ENCODE measurements at regions not wholly inside any gene's neighbourhood (a gene's known extent, or its start where the extent isn't known, plus 50 kb on each side); places are given as distances from the start of the nearest gene placed in this dataset.
A peak's percentile ranks its signal among the peaks of the same experiment; 100 is the strongest.

DNA sequence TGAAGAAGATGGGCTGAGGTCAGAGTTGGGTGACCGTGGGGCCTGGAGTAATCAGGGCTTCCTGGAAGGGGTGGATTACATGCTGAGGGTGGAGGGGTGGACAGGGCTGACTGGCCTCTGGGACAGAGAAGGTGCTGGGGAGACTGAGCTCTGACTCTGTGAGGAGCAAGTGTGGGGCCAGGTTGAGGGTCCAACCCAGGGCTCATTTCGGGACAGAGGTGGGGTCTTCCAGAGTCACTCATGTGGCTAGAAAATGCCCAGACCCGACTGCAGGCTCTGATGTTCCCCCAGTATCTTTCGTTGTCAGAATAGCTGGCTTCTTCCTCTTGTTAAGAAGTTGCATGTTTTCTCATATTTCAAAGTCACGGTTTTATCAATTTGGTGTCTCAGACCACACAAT is 311.8 kb downstream of the PTPRU start:
- DNase-seq = no peak

- DNase-seq = no peak
These were observed 311.0 kb downstream of the PTPRU start for GRCh38 chr1:29547300-29547699.

DNA sequence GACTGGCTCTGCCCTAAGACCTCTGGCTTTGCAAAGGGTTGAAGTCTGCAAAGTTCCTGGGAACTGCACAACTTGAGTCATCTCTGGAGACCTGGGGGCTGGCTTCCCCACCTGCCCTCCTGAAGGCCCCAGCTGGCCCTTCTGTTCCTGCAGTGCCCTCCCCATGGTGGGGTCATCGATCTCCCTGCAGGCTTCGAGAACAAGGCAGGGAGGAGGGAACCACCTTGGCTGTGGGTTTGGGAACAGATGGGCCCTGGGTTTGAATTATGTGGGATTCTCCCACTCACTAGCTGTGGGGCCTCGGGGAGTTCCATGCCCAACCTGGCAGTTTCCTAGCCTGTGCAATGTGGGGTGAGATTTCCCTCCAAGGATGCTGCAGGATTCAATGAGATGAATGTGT is 310.2 kb downstream of the PTPRU start:
- no peak for DNase-seq

GRCh38 chr1:29544406-29544805 is 308.1 kb downstream of the PTPRU start:
- DNase-seq = no peak

GRCh38 chr1:29543586-29543985 is 307.3 kb downstream of the PTPRU start:
- no peak for DNase-seq

- DNase-seq = peak; percentile 52
These were observed 306.2 kb downstream of the PTPRU start for GRCh38 chr1:29542548-29542947.

GRCh38 chr1:29541631-29542030 is 305.3 kb downstream of the PTPRU start:
- no peak for DNase-seq

DNA sequence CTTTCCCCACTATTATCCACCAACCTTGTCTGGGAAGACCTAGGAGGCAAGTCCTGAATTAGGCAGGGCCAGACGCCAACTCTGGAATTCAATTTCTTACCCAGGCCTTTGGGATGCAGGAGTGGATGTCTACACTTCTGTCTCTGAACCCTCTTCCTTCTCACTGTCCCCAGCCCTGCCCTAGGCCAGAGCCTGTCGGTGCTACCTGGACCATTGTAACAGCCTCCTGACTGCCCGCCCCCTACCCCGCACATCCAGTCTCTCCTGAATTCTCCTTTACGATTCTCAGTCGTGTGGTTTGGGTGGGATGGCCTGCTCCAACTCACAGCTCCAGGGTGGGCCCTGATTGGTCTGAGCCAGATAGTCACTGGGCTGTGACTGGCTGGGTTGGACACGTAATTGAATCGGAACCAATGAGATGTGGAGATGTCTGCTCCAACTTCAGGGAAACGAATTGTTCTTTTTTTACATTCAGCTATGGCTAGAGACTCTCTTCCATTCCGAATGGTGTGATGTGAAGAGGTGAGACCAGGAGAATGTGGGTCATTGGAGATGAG is 304.6 kb downstream of the PTPRU start:
- no peak for DNase-seq

DNA sequence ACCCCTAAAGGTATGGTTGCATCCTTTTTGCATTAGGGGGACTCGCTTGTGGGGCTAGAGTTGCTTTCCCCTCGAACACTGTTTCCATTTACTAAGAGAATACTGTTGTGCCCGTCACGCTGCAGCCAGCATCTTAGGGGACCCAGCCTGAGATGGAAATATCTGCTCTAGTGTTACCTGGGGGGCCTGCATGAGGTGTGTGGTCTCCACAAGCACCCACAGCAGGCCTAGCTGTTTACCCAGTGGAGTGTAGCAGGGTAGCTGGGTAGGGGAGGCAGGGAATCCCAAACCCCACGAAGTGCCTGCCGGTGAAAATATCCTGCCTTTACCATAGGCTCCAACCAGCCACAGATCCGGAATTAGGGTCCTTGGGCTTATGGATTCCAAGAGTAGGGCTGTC is 303.6 kb downstream of the PTPRU start:
- no peak for DNase-seq

- no peak for DNase-seq
These were observed 302.3 kb downstream of the PTPRU start for GRCh38 chr1:29538586-29538985.

GRCh38 chr1:29532751-29533150 is 296.4 kb downstream of the PTPRU start:
- DNase-seq = no peak

- DNase-seq = no peak
These were observed 296.0 kb downstream of the PTPRU start for GRCh38 chr1:29532285-29532684.

DNA sequence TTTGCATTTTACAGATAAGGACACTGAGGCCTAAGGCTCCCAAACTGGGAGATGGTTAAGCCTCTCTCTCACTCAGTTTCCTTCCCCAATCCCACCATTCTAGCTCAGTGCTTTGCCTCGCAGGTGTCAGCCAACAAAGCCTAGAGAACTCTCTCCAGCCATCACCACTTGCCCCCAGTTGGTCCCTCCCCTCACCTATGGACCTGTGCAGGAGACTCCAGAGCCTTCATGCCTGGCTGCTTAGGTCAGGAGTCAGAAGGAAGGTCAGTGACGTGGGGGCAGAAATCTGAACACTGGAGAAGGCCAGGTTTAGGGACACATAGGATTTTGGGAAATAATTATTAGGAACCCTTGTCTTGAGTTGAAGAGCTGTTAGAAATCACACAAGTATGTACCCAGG is 295.3 kb downstream of the PTPRU start:
- DNase-seq = no peak

- DNase-seq = no peak
These were observed 293.5 kb downstream of the PTPRU start for GRCh38 chr1:29529677-29530278.

DNA sequence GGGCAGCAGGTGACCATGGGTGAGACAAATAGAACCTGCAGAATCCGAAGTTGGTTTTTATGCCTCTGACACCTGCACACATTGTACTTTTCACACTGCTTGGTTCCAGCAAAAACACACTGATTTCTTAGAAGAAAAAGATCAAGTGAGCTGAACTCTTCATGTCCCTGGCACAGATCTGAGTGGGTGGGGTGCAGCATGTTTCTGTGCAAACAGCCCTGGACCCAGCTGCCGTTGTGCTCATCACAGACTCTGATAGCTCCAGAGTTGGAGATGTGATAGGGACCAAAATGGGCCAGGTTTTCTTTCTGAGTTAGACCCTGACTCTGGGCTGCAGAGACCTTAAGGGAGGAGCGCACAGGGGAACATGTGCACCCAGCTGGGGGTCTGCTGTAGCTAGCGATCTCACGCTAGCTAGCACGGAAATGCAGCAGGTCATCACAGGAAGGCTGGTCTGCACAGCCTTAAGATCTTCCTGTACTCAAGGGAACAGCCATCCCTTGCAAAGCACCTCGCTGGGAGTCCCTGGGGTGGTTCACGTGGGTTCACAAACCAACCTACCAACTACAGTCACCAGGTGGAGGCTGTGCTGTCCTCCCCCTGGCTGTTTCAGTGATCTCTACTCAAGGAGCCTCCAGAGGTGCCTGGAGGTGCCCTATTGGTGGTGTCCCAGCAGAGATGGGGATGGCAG is 291.1 kb downstream of the PTPRU start:
- DNase-seq = no peak

DNA sequence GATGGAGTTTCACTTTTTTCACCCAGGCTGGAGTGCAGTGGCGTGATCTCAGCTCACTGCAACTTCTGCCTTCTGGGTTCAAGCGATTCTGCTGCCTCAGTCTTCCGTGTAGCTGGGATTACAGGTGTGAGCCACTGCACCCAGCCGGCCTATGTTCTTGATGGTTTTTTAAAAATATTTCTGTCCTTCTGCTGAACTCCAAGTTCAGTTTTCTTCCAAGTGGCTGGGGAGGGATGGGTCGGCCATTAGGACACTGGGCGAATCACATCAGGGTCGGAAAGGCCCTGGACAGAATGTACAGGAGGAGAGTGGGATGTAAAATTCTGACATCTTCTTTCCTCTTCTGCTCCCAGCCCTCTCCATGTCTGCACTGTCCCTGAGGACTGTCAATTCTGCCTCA is 289.6 kb downstream of the PTPRU start:
- DNase-seq = no peak

GRCh38 chr1:29524285-29525065 is 288.2 kb downstream of the PTPRU start:
- no peak for DNase-seq

GRCh38 chr1:29523576-29523975 is 287.3 kb downstream of the PTPRU start:
- DNase-seq = no peak

DNA sequence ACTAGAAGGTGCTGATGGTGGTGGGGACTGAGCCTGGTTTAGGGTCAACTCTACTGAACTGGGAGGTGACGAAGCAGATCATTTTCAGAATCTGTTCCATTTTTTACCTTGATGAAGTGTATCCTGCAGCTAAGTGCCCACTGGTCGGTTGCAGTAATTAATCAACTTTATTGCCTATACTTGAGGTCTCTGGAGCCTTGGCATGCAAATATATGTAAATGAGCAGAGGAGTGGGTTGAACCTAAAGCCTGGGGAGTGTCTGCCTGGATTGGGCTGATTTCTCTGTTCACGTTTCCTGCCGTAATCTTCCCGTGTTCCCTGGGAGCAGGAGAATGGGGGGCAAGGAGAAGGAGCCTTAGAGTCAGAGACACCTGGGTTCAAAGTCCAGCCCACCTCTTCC is 286.8 kb downstream of the PTPRU start:
- no peak for DNase-seq

DNA sequence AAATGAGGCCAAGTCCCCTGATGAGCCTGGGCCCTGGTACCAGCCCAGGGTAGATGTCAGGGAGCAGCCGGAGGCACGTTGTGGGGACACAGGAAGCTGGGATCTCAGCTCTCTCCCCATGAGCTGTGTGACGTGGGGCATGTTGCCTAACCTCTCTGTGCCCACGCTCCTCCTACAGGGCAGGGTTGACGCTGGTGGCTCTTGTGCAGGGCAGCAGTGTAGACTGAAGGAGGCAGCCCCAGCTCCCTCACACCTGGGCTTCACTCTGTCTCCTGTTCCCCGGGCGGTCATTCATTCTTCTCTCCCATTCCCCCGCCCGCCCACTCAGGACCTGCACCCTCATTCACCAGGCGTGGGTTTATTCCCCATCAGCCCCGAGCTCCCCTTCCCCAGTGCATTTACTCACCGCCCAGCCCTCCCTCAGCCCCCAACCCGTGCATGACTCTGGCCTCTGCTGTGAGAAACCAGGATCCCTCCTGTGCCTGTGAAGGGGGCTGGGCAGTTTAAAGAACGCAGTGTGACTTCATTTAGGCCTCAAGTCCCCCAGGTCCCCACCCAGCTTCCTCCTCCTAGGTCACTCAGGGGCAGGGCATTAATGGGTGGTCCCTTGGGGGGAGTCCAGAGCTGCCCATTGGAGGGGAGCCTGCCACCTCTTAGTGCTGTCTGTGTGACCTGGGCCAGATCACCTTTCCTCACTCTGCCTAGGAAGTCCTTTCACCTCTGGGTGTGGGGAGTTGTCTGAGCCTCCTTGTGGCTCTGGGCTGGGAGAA is 285.7 kb downstream of the PTPRU start:
- no peak for DNase-seq

- DNase-seq = no peak
These were observed 285.1 kb downstream of the PTPRU start for GRCh38 chr1:29521438-29521715.

GRCh38 chr1:29520571-29521437 is 284.5 kb downstream of the PTPRU start:
- no peak for DNase-seq

DNA sequence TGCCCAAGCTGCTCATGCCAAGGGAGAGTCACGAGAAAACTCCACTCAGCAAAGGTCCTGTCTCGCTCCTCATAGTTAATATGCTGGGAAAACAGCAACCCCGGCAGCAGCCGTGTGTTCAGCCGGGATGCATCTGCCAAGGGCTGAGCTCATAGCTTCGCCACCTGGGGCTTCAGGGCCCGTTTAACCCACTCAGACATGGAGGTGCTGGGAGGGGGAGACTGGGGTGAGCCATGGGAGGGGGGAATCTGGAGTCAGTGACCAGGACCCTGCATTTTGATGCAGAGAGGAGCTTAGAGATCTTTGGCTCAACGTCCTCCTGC is 283.4 kb downstream of the PTPRU start:
- no peak for DNase-seq
